ENCODE measurements at regions not wholly inside any gene's neighbourhood (a gene's known extent, or its start where the extent isn't known, plus 50 kb on each side); places are given as distances from the start of the nearest gene placed in this dataset.
"Not testable (repeated sequence)": the region's sequence is repeated elsewhere in the genome, so short reads cannot be mapped to it uniquely, and the experiment has no call there.

GRCh38 chrX:150229481-150229880 lies 133.6 kb upstream of the MAMLD1 start:
- no peak overlapping the region for H3K4me3 ChIP-seq (ENCODE audit: low read depth, poor library complexity, severe bottlenecking)
- intact Hi-C loops (cut with DNase I; ENCODE audit: low total_unique reads): no loop called here
- 58 to 86% methylated on average over 1 of the region's 1 CpG for WGBS, 2 donors
- peak in 1 of 2 donors; percentile 66 for DNase-seq (ENCODE audit: low spot score in 2 of 2)
- TF ChIP-seq CTCF (IDR thresholded peaks at IDR 0.05): no peak
- TF ChIP-seq POLR2A (IDR thresholded peaks at IDR 0.05): no peak

GRCh38 chrX:150230952-150231351 lies 132.2 kb upstream of the MAMLD1 start:
- H3K4me3 ChIP-seq (ENCODE audit: low read depth, poor library complexity, severe bottlenecking); intact Hi-C loops (cut with DNase I; ENCODE audit: low total_unique reads): not testable (repeated sequence)
- peak in 1 of 2 donors; percentile 39 for DNase-seq (ENCODE audit: low spot score in 2 of 2)
- WGBS, 2 donors: 69 to 87% methylated on average over 6 of the region's 6 CpGs

GRCh38 chrX:150231368-150231767 lies 131.7 kb upstream of the MAMLD1 start:
- 88% methylated on average over 6 of the region's 6 CpGs for WGBS, 2 donors
- DNase-seq (ENCODE audit: low spot score in 2 of 2): peak in 1 of 2 donors; percentile 39
- H3K4me3 ChIP-seq (ENCODE audit: low read depth, poor library complexity, severe bottlenecking); intact Hi-C loops (cut with DNase I; ENCODE audit: low total_unique reads): not testable (repeated sequence)

GRCh38 chrX:150232222-150232621 lies 130.9 kb upstream of the MAMLD1 start:
- peak in 1 of 2 donors; percentile 34 for DNase-seq (ENCODE audit: low spot score in 2 of 2)
- 65 to 77% methylated on average over 5 of the region's 5 CpGs for WGBS, 2 donors
- intact Hi-C loops (cut with DNase I; ENCODE audit: low total_unique reads); H3K4me3 ChIP-seq (ENCODE audit: low read depth, poor library complexity, severe bottlenecking): not testable (repeated sequence)

GRCh38 chrX:150234126-150234525 lies 129.0 kb upstream of the MAMLD1 start:
- intact Hi-C loops (cut with DNase I; ENCODE audit: low total_unique reads): no loop called here
- TF ChIP-seq CTCF (IDR thresholded peaks at IDR 0.05) (no peak), POLR2A (IDR thresholded peaks at IDR 0.05) (no peak)
- H3K4me3 ChIP-seq (ENCODE audit: low read depth, poor library complexity, severe bottlenecking): no peak overlapping the region
- WGBS, 2 donors: 54 to 67% methylated on average over 3 of the region's 3 CpGs
- no peak for DNase-seq (ENCODE audit: low spot score in 2 of 2)

GRCh38 chrX:150236327-150236726 lies 126.8 kb upstream of the MAMLD1 start:
- TF ChIP-seq CTCF (IDR thresholded peaks at IDR 0.05) (no peak), POLR2A (IDR thresholded peaks at IDR 0.05) (no peak)
- intact Hi-C loops (cut with DNase I; ENCODE audit: low total_unique reads): no loop called here
- H3K4me3 ChIP-seq (ENCODE audit: low read depth, poor library complexity, severe bottlenecking): no peak overlapping the region
- peak in 1 of 2 donors; percentile 52 for DNase-seq (ENCODE audit: low spot score in 2 of 2)
- WGBS, 2 donors: 55 to 86% methylated on average over 3 of the region's 3 CpGs

GRCh38 chrX:150238632-150239382 lies 124.3 kb upstream of the MAMLD1 start:
- TF ChIP-seq POLR2A (IDR thresholded peaks at IDR 0.05): no peak
- no peak for TF ChIP-seq CTCF (IDR thresholded peaks at IDR 0.05)
- whole genome bisulfite sequencing, 2 donors: 61% methylated on average over 6 of the region's 6 CpGs
- H3K4me3 ChIP-seq (ENCODE audit: low read depth, poor library complexity, severe bottlenecking): no peak overlapping the region
- intact Hi-C loops (cut with DNase I; ENCODE audit: low total_unique reads): no loop called here
- peak in 1 of 2 donors; percentile 68 for DNase-seq (ENCODE audit: low spot score in 2 of 2)
